ENCODE measurements at regions not wholly inside any gene's neighbourhood (a gene's known extent, or its start where the extent isn't known, plus 50 kb on each side); places are given as distances from the start of the nearest gene placed in this dataset.

DNA sequence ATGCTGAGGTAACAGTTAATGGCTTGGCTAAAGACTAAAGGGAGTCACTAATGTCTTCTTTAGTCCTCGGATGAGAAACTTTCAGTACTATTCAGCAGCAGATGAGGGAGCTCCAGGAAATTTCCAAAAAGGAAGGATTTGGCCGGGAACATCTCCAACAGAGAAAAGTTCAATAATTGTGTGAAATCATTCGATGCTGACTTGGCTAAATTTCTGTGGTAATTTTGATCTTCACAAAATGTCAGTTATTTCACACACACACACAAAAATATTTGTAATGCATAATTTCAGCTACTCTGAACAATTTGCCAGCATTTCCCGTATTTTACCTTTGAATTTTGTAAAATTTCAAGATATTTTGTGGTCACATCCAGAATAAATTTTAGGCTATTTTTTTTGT lies 462.8 kb upstream of the MDFIC2 start:
- TF ChIP-seq CTCF (optimal IDR thresholded peaks at IDR 0.05 in 1 of 3, IDR thresholded peaks at IDR 0.05 in 1 of 3, conservative IDR thresholded peaks at IDR 0.05 in 1 of 3; ENCODE audit: extremely low read depth in 1 of 3, insufficient read depth in 2 of 3, low read length in 3 of 3) (no peak), EZH2 (IDR thresholded peaks at IDR 0.05; ENCODE audit: low read length) (no peak)
- dilution Hi-C loops (cut with MboI; ENCODE audit: extremely low pct_ligation_motif_present, low sequenced_read_pairs) = no loop called here
- H3K9ac ChIP-seq (ENCODE audit: control insufficient read depth, extremely low read depth, insufficient read depth, low read length) = no peak overlapping the region

DNA sequence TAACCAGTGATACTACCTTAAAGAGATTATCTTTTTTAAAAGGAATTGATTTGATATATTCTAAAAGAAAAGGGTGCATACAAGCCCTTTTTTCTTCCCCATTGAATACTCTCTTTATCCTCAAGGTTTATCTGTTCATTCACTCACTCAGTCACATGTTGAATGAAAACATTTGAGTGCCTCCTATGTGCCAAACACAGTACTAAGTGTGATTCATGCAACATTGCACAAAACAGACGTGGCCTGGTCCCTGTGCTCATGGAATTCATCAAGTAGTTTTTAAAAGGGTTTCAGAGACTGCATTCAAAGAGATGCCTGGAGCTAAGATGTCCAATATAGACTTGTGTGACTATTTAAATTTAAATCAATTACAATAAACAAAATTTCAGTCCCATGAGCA lies 462.2 kb upstream of the MDFIC2 start:
- Histone ChIP-seq H3K27ac (ENCODE audit: control insufficient read depth, insufficient read depth, low read length) (no peak overlapping the region), H3K36me3 (ENCODE audit: control insufficient read depth in 2 of 2, extremely low read depth in 1 of 2, insufficient read depth in 2 of 2, low read length in 2 of 2) (no peaks in the 10 kb centered on the region), H3K4me2 (ENCODE audit: control insufficient read depth, extremely low read depth, insufficient read depth, low read depth, low read length) (no peak overlapping the region), H3K79me2 (ENCODE audit: control insufficient read depth, insufficient read depth, low read length) (no peaks in the 10 kb centered on the region), H3K9me1 (ENCODE audit: control insufficient read depth, extremely low read depth, insufficient read depth, low read length) (no peaks in the 10 kb centered on the region), H3K4me1 (ENCODE audit: control insufficient read depth, extremely low read depth, insufficient read depth, low read length) (peaks cover 16% of the 10 kb centered on the region), H3K9ac (ENCODE audit: control insufficient read depth, extremely low read depth, insufficient read depth, low read length) (no peak overlapping the region), H3K4me3 (ENCODE audit: control insufficient read depth in 2 of 3, extremely low read depth in 1 of 3, insufficient read depth in 2 of 3, low read depth in 1 of 3, low read length in 3 of 3) (no peak overlapping the region), H4K20me1 (ENCODE audit: control insufficient read depth, extremely low read depth, insufficient read depth, low read length) (no peaks in the 10 kb centered on the region), H3K27me3 (ENCODE audit: control insufficient read depth, extremely low read depth, insufficient read depth, low read length) (no peaks in the 10 kb centered on the region), H3K9me3 (ENCODE audit: control insufficient read depth, low read depth, low read length) (no peaks in the 10 kb centered on the region), H2AFZ (ENCODE audit: control insufficient read depth, low read length) (no peak overlapping the region)
- FAIRE-seq (no peak), DNase-seq (ENCODE audit: low read depth, low spot score) (no peak)
- dilution Hi-C loops (cut with MboI; ENCODE audit: extremely low pct_ligation_motif_present, low sequenced_read_pairs) = no loop called here
- no peak for TF ChIP-seq CTCF (optimal IDR thresholded peaks at IDR 0.05 in 1 of 3, IDR thresholded peaks at IDR 0.05 in 1 of 3, conservative IDR thresholded peaks at IDR 0.05 in 1 of 3; ENCODE audit: extremely low read depth in 1 of 3, insufficient read depth in 2 of 3, low read length in 3 of 3)
- no peak for TF ChIP-seq EZH2 (IDR thresholded peaks at IDR 0.05; ENCODE audit: low read length)

More for the DNA sequence above, 462.8 kb upstream of the MDFIC2 start:
- no peaks in the 10 kb centered on the region for H3K9me3 ChIP-seq (ENCODE audit: control insufficient read depth, low read depth, low read length)
- H3K4me1 ChIP-seq (ENCODE audit: control insufficient read depth, extremely low read depth, insufficient read depth, low read length) = peaks cover 16% of the 10 kb centered on the region
- no peak overlapping the region for H2AFZ ChIP-seq (ENCODE audit: control insufficient read depth, low read length)
- H3K79me2 ChIP-seq (ENCODE audit: control insufficient read depth, insufficient read depth, low read length) = no peaks in the 10 kb centered on the region
- no peaks in the 10 kb centered on the region for H3K9me1 ChIP-seq (ENCODE audit: control insufficient read depth, extremely low read depth, insufficient read depth, low read length)
- FAIRE-seq = no peak
- H3K4me2 ChIP-seq (ENCODE audit: control insufficient read depth, extremely low read depth, insufficient read depth, low read depth, low read length) = no peak overlapping the region
- H3K36me3 ChIP-seq (ENCODE audit: control insufficient read depth in 2 of 2, extremely low read depth in 1 of 2, insufficient read depth in 2 of 2, low read length in 2 of 2) = no peaks in the 10 kb centered on the region
- no peaks in the 10 kb centered on the region for H4K20me1 ChIP-seq (ENCODE audit: control insufficient read depth, extremely low read depth, insufficient read depth, low read length)
- DNase-seq (ENCODE audit: low read depth, low spot score) = no peak
- H3K27ac ChIP-seq (ENCODE audit: control insufficient read depth, insufficient read depth, low read length) = no peak overlapping the region
- H3K27me3 ChIP-seq (ENCODE audit: control insufficient read depth, extremely low read depth, insufficient read depth, low read length) = no peaks in the 10 kb centered on the region
- H3K4me3 ChIP-seq (ENCODE audit: control insufficient read depth in 2 of 3, extremely low read depth in 1 of 3, insufficient read depth in 2 of 3, low read depth in 1 of 3, low read length in 3 of 3) = no peak overlapping the region
